Neural crest cell (in vitro differentiated cells): ENCODE measurements at regions not wholly inside any gene's neighbourhood (a gene's known extent, or its start where the extent isn't known, plus 50 kb on each side); places are given as distances from the start of the nearest gene placed in this dataset.
A peak's percentile ranks its signal among the peaks of the same experiment; 100 is the strongest.

Source experiments
- DNase-seq: peaks from one replicate; pipeline ENCODE4 v3.0.0; 2021; ENCODE audit warnings: low read depth, mixed read lengths, low spot score
- H3K27ac Mint-ChIP-seq: one replicate; pipeline ENCODE4 v1.8.0; 2021; ENCODE audit warnings: mild to moderate bottlenecking, mixed read lengths; ENCODE audit not compliant: unreplicated experiment
- H3K27me3 Mint-ChIP-seq: 2 replicates; pipeline ENCODE4 v1.8.0; 2021; ENCODE audit warnings: low read depth, mild to moderate bottlenecking, mixed read lengths
- H3K36me3 Mint-ChIP-seq: 2 replicates; pipeline ENCODE4 v1.8.0; 2021; ENCODE audit warnings: low read depth, mild to moderate bottlenecking, mixed read lengths
- H3K4me1 Mint-ChIP-seq: 2 replicates; pipeline ENCODE4 v1.8.0; 2021; ENCODE audit warnings: mixed read lengths
- H3K4me3 Mint-ChIP-seq: one replicate; pipeline ENCODE4 v1.8.0; 2021; ENCODE audit warnings: mild to moderate bottlenecking, mixed read lengths
- H3K9me3 Mint-ChIP-seq: 2 replicates; pipeline ENCODE4 v1.8.0; 2021; ENCODE audit warnings: mixed read lengths
- TF ChIP-seq, protein P1 (sequence below): fragments of 200-600 bp; sonication (generic); conservative IDR thresholded peaks from 2 replicates; pipeline ENCODE4 v1.5.0; 2021; ENCODE audit warnings: antibody characterized with exemption, mild to moderate bottlenecking

DNA sequence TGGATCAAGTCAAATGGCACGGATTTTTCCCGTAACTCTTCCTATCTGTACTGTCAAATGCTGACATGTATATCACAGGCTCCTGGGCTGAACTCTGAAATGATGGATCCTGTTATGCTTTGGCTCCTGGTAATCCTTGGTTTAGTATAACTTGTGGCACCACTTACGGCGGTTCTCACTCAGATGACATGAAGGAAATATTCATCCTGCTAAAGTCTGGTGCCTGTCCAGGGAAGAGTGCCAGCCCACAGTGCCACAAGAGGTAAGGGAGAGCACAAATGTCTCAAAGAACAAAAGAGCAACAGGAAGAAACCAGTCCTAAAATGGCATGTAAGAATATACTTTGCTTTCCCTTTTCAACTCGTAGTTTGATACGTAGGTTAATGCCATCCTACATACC is 93.1 kb upstream of the TAB2 start:
- H3K27ac Mint-ChIP-seq = no peak overlapping the region
- no peaks in the 10 kb centered on the region for H3K9me3 Mint-ChIP-seq

DNA sequence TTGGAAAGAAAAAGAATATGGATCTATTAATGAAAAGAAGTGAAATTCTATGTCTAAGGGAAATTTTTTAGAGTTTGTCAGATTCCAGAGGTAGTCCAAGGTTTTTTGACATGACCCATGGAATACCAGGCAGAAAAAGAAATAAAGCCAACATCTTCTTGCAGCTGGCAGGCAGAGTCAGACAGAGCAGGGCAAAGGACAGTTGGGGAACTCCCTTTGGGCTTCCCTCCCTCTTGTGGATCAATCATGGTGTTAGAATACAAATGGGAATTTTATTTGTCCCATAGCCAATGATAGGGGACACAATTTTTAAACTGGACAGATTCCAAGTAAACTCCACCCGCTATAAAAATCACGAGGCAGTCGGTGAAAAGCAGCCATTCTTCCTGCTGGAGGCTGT is 92.1 kb upstream of the TAB2 start:
- Mint-ChIP-seq H3K36me3 (no peaks in the 10 kb centered on the region), H3K4me3 (no peak overlapping the region), H3K27ac (no peak overlapping the region), H3K9me3 (no peaks in the 10 kb centered on the region), H3K27me3 (no peaks in the 10 kb centered on the region), H3K4me1 (peaks cover 25% of the 10 kb centered on the region)
- no peak for DNase-seq
- TF ChIP-seq, protein P1, sequence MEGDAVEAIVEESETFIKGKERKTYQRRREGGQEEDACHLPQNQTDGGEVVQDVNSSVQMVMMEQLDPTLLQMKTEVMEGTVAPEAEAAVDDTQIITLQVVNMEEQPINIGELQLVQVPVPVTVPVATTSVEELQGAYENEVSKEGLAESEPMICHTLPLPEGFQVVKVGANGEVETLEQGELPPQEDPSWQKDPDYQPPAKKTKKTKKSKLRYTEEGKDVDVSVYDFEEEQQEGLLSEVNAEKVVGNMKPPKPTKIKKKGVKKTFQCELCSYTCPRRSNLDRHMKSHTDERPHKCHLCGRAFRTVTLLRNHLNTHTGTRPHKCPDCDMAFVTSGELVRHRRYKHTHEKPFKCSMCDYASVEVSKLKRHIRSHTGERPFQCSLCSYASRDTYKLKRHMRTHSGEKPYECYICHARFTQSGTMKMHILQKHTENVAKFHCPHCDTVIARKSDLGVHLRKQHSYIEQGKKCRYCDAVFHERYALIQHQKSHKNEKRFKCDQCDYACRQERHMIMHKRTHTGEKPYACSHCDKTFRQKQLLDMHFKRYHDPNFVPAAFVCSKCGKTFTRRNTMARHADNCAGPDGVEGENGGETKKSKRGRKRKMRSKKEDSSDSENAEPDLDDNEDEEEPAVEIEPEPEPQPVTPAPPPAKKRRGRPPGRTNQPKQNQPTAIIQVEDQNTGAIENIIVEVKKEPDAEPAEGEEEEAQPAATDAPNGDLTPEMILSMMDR = no peak

More for the DNA sequence above, 93.1 kb upstream of the TAB2 start:
- peaks cover 25% of the 10 kb centered on the region for H3K4me1 Mint-ChIP-seq
- TF ChIP-seq, protein P1 = no peak
- no peak overlapping the region for H3K4me3 Mint-ChIP-seq
- no peak for DNase-seq
- no peaks in the 10 kb centered on the region for H3K27me3 Mint-ChIP-seq
- H3K36me3 Mint-ChIP-seq = no peaks in the 10 kb centered on the region

DNA sequence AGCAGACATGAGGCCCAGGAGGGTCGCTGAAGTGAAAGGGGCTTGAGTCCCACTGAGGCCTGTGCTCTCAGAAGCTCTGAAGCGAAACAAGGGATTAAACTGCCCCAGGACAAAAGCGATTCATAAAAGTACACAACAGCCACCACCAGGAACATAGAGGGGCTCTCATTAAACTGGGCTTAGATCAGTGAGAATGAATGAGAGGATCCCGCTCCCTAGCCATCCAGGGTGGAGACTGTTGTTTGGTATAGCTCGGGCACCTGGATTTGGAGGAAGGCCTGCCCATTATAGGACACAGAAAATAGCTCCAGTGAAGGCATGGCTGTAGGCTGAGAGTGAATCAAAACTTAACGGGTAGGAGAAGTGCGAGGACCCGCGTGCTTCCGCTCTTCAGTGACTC is 91.6 kb upstream of the TAB2 start:
- Mint-ChIP-seq H3K4me3 (no peak overlapping the region), H3K9me3 (no peaks in the 10 kb centered on the region), H3K4me1 (peaks cover 23% of the 10 kb centered on the region), H3K27me3 (no peaks in the 10 kb centered on the region), H3K27ac (peak overlapping the region; percentile 76), H3K36me3 (no peaks in the 10 kb centered on the region)
- TF ChIP-seq, protein P1 = no peak
- no peak for DNase-seq

DNA sequence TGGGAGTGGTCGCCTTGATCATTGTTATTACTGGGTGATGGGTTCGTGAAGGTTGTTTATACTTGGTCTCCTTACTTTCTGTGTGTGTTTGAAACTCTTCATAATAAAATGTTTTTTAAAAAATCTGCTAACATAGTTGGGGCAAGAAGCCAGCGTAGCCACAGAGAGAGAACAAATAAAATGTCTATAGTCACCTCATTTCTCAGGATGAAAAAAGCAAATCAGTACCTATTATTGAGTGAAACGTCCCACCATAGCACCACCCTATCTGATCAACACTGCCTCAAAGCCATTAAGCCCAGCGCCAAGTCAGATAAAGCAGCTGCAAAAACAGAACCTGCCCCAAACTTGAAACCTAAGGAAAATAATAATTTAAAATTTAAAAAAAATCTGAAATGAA is 89.7 kb upstream of the TAB2 start:
- TF ChIP-seq, protein P1 = no peak
- Mint-ChIP-seq H3K27ac (no peak overlapping the region), H3K9me3 (no peaks in the 10 kb centered on the region), H3K4me1 (peaks cover 22% of the 10 kb centered on the region), H3K27me3 (no peaks in the 10 kb centered on the region), H3K4me3 (no peak overlapping the region), H3K36me3 (no peaks in the 10 kb centered on the region)
- no peak for DNase-seq

DNA sequence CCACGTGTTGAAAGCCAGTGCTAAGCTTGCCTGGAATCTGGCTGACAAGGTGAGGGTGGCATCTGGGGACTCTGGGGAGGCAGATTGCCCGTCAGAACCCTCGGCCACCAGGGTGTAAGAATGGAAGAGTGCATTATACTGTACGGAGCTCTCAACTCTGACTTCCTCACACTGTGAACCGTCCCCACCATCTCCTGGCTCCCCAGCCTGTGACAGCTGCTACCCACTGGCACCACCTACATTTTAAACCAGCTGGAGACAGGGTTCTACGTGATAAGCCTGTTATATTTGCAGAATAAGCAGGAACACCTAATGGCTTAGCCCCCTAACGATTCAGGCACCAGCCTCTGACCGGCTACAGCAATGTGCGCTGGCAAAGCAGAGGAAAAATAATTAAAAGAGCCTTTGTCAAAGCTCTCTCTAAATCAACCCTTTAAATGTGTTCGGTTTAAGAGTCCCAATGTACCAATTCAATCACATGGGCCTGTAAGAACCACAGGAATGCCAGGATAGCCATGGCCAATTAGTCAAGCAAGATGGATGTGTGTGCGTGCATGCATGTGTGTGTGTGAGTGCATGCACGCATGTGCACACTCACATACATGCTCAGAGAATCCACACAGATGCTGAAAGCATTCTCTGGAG is 89.1 kb upstream of the TAB2 start:
- H3K36me3 Mint-ChIP-seq = no peaks in the 10 kb centered on the region
- peak overlapping the region; percentile 58 for H3K27ac Mint-ChIP-seq
- no peak for DNase-seq
- H3K4me1 Mint-ChIP-seq = peaks cover 22% of the 10 kb centered on the region
- no peaks in the 10 kb centered on the region for H3K27me3 Mint-ChIP-seq
- no peaks in the 10 kb centered on the region for H3K9me3 Mint-ChIP-seq
- TF ChIP-seq, protein P1 = no peak
- no peak overlapping the region for H3K4me3 Mint-ChIP-seq
